Fibroblast of lung (primary cell): ENCODE measurements at regions not wholly inside any gene's neighbourhood (a gene's known extent, or its start where the extent isn't known, plus 50 kb on each side); places are given as distances from the start of the nearest gene placed in this dataset.
"Not testable (repeated sequence)": the region's sequence is repeated elsewhere in the genome, so short reads cannot be mapped to it uniquely, and the experiment has no call there.

Source experiments
- EZH2 ChIP-seq: IDR thresholded peaks from 2 replicates; pipeline ENCODE4 v1.5.1; 2012; ENCODE audit warnings: low read length, control low read depth, mild to moderate bottlenecking; ENCODE audit errors: missing control alignments
- TF ChIP-seq, protein P1 (sequence below), 2 donors: IDR thresholded peaks in 1 of 2; conservative IDR thresholded peaks in 1 of 2; 1 replicate in 1 of 2; 2 replicates in 1 of 2; pipeline ENCODE4 v1.5.1; 2011 to 2012; ENCODE audit warnings: low read length in 2 of 2, control low read depth in 1 of 2, inconsistent platforms in 1 of 2, low read depth in 1 of 2, mild to moderate bottlenecking in 1 of 2

DNA sequence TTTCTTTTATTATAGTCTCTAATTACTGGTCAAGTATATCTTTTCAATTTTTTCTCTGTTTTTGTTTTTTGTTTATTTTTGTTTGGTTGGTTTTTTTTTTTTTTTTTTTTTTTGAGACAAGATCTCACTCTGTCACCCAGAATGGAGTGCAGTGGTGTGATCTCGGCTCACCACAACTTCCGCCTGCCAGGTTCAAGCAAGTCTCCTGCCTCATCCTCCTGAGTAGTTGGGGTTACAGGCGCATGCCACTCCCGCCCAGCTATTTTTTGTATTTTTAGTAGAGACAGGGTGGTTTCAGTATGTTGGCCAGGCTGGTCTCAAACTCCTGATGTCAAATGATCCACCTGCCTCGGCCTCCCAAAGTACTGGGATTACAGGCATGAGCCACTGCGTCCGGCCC is 94.4 kb upstream of the LY86 start:
- TF ChIP-seq, protein P1, sequence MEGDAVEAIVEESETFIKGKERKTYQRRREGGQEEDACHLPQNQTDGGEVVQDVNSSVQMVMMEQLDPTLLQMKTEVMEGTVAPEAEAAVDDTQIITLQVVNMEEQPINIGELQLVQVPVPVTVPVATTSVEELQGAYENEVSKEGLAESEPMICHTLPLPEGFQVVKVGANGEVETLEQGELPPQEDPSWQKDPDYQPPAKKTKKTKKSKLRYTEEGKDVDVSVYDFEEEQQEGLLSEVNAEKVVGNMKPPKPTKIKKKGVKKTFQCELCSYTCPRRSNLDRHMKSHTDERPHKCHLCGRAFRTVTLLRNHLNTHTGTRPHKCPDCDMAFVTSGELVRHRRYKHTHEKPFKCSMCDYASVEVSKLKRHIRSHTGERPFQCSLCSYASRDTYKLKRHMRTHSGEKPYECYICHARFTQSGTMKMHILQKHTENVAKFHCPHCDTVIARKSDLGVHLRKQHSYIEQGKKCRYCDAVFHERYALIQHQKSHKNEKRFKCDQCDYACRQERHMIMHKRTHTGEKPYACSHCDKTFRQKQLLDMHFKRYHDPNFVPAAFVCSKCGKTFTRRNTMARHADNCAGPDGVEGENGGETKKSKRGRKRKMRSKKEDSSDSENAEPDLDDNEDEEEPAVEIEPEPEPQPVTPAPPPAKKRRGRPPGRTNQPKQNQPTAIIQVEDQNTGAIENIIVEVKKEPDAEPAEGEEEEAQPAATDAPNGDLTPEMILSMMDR (conservative IDR thresholded peaks at IDR 0.05 in 1 of 2, IDR thresholded peaks at IDR 0.05 in 1 of 2; ENCODE audit: low read depth in 1 of 2, low read length in 2 of 2), result not testable (repeated sequence)
- not testable (repeated sequence) for TF ChIP-seq EZH2
